Psoas muscle (tissue), 7 donors: ENCODE measurements at regions not wholly inside any gene's neighbourhood (a gene's known extent, or its start where the extent isn't known, plus 50 kb on each side); places are given as distances from the start of the nearest gene placed in this dataset.

Source experiments
- ATAC-seq, 4 donors: fragments of 200-7000 bp; cut with Tn5 transposase; one replicate each; pipeline ENCODE4 v1.9.1; 2020; ENCODE audit warnings: moderate library complexity in 3 of 4, mild to moderate bottlenecking in 2 of 4
- DNase-seq, 2 donors: peaks; one replicate each; pipeline ENCODE4 v3.0.0-alpha.2; 2020
- H3K27ac ChIP-seq: fragments of 200-600 bp; one replicate; pipeline ENCODE4 v1.8.0; 2022
- H3K27me3 ChIP-seq, 3 donors: fragments of 200-600 bp in 1 of 3; one replicate each; pipeline versions ENCODE4 v1.6.1 to v1.8.0; 2013 to 2022; ENCODE audit warnings: low read length in 2 of 3, mild to moderate bottlenecking in 2 of 3, moderate library complexity in 1 of 3; ENCODE audit not compliant: insufficient read depth in 3 of 3
- H3K36me3 ChIP-seq, 2 donors: fragments of 200-600 bp in 1 of 2; one replicate each; pipeline versions ENCODE4 v1.6.1 to v1.8.0; 2013 to 2022; ENCODE audit warnings: low read depth in 1 of 2, mild to moderate bottlenecking in 1 of 2, moderate library complexity in 1 of 2; ENCODE audit not compliant: insufficient read depth in 1 of 2
- H3K4me1 ChIP-seq: fragments of 200-600 bp; one replicate; pipeline ENCODE4 v1.8.0; 2022
- H3K4me3 ChIP-seq: fragments of 200-600 bp; one replicate; pipeline ENCODE4 v1.8.0; 2022; ENCODE audit warnings: mild to moderate bottlenecking
- H3K9me3 ChIP-seq: fragments of 200-600 bp; one replicate; pipeline ENCODE4 v1.8.0; 2022
- CTCF ChIP-seq: fragments of 200-600 bp; IDR thresholded peaks from one replicate; pipeline ENCODE4 v1.8.0; 2022; ENCODE audit warnings: antibody characterized with exemption
- WGBS, 3 donors: extraction: QIAGEN DNeasy Blood & Tissue Kit; methylation state at CpG; one replicate each; pipeline versions ENCODE4 v1.1.6 to v1.1.7; 2013; 5-methylcytosine and 5-hydroxymethylcytosine counted together
- intact Hi-C, 2 donors: fragments of 100-400 bp; cut with DNase I; formaldehyde crosslinking; loops; one replicate each; pipeline versions ENCODE4 v1.11.0 to v1.14.2; 2022
- donor health status: healthy with polysubstance abuse.
- donor health status: DM: no; HTN: no; CAD: no; lungs with moderate emphysema.
- donor health status: Bipolar disorder and iron deficiency.
- donor health status: healthy.
- donor health status: DM: yes; HTN: yes; CAD: no.
- donor health status: DM: no; HTN: no; CAD: no.
- donor health status: DM: yes; HTN: yes; CAD: no.

- Histone ChIP-seq H3K4me1 (no peaks in the 10 kb centered on the region), H3K27ac (no peak overlapping the region), H3K9me3 (no peaks in the 10 kb centered on the region), H3K36me3 (no peaks in the 10 kb centered on the region), H3K4me3 (no peak overlapping the region), H3K27me3 (peaks cover 0 to 15% (median 0%) of the 10 kb centered on the region in 3 donors)
- TF ChIP-seq CTCF, result no peak
- intact Hi-C loops, result no loop called here
- no peak for ATAC-seq
- DNase-seq, result no peak
- WGBS, 3 donors, result 94 to 100% (median 97%) methylated on average over 4 of the region's 4 CpGs
Observed at GRCh38 chr1:223014142-223014873, 128.7 kb downstream of the TLR5 start.

DNA sequence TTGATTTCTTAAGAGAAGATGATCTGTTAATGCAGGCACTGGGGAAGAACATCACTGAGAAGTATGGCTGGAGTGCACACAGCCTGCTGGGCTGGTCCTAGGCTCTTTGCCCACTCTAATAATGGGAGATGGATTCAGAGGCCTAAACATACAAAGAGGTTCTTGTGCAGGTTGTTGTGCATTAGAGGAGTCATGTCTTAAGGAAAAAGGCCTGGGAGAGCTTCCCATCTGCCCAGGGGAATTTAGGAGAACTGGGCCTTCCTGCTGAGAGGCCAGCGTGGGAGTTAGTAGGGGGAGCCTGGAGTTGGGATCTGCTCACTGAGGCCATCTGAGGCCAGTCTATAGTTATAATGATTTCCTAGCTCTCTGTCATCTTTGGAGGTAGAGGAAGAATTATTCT is 126.7 kb downstream of the TLR5 start:
- WGBS, 3 donors, result 64 to 83% (median 70%) methylated on average over 1 of the region's 1 CpG
- TF ChIP-seq CTCF, result no peak

GRCh38 chr1:223016890-223017289 is 126.2 kb downstream of the TLR5 start:
- H3K27me3 ChIP-seq, result peaks cover 0 to 8% (median 0%) of the 10 kb centered on the region in 3 donors
- no peaks in the 10 kb centered on the region for H3K9me3 ChIP-seq
- intact Hi-C loops, result no loop called here
- H3K4me3 ChIP-seq, result no peak overlapping the region
- ATAC-seq, result no peak
- TF ChIP-seq CTCF, result no peak
- no peak for DNase-seq
- H3K4me1 ChIP-seq, result no peaks in the 10 kb centered on the region
- no peaks in the 10 kb centered on the region for H3K36me3 ChIP-seq
- 86 to 90% (median 87%) methylated on average over 6 of the region's 6 CpGs for WGBS, 3 donors
- H3K27ac ChIP-seq, result no peak overlapping the region

More for the DNA sequence above, 126.7 kb downstream of the TLR5 start:
- H3K4me1 ChIP-seq, result no peaks in the 10 kb centered on the region
- H3K36me3 ChIP-seq, result no peaks in the 10 kb centered on the region
- H3K27ac ChIP-seq, result no peak overlapping the region
- no peak overlapping the region for H3K4me3 ChIP-seq
- ATAC-seq (no peak), DNase-seq (no peak)
- peaks cover 0 to 8% (median 0%) of the 10 kb centered on the region in 3 donors for H3K27me3 ChIP-seq
- intact Hi-C loops, result no loop called here
- H3K9me3 ChIP-seq, result no peaks in the 10 kb centered on the region

DNA sequence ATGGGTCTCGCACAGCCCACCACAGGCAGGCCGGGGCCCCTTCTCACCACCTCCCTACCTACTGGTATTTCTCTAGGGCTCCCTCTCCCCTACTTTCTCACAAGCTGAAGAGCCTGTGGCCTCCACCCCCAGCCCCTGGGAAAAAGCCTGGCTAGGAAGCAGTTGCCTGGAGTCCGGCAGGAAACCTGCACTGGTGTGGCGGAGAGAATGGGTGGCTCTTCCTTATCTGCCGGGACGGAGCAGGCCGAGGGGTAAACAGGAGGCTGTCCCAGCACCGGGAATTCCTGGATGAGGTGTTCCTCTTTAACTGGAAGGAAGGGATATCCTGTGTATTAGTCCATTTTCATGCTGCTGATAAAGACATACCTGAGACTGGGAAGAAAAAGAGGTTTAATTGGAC is 125.8 kb downstream of the TLR5 start:
- 81 to 83% (median 82%) methylated on average over 8 of the region's 8 CpGs for WGBS, 3 donors
- DNase-seq (no peak), ATAC-seq (no peak)
- no peaks in the 10 kb centered on the region for H3K36me3 ChIP-seq
- H3K27me3 ChIP-seq, result peaks cover 0 to 4% (median 0%) of the 10 kb centered on the region in 3 donors
- H3K4me1 ChIP-seq, result no peaks in the 10 kb centered on the region
- H3K9me3 ChIP-seq, result no peaks in the 10 kb centered on the region
- intact Hi-C loops, result no loop called here
- TF ChIP-seq CTCF, result no peak
- no peak overlapping the region for H3K4me3 ChIP-seq
- H3K27ac ChIP-seq, result no peak overlapping the region

DNA sequence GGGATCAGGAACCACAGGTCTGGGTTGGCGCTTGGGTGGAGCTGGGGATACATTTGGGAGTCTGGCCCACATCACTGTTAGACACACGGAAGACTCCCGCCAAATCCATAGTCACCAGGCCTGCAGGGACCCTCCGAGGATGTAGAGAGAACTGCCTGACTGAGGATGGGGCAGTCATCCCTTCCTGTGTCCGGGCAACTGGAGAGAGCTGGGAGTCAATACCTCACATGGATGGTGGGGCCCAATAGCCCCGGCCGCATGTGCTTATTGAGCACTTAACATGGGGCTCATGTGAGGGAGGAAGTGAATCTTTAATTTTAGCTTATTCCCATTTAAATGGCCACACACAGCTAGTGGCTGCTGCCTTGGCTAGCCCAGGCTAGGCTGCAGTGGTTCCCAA is 124.5 kb downstream of the TLR5 start:
- DNase-seq, result no peak
- no peaks in the 10 kb centered on the region for H3K27me3 ChIP-seq
- TF ChIP-seq CTCF, result no peak
- no peaks in the 10 kb centered on the region for H3K4me1 ChIP-seq
- 95 to 98% (median 97%) methylated on average over 7 of the region's 7 CpGs for WGBS, 3 donors
- no peak overlapping the region for H3K4me3 ChIP-seq
- intact Hi-C loops, result no loop called here
- H3K9me3 ChIP-seq, result no peaks in the 10 kb centered on the region
- no peak for ATAC-seq
- H3K27ac ChIP-seq, result no peak overlapping the region
- H3K36me3 ChIP-seq, result no peaks in the 10 kb centered on the region
